ENCODE measurements at regions not wholly inside any gene's neighbourhood (a gene's known extent, or its start where the extent isn't known, plus 50 kb on each side); places are given as distances from the start of the nearest gene placed in this dataset.

DNA sequence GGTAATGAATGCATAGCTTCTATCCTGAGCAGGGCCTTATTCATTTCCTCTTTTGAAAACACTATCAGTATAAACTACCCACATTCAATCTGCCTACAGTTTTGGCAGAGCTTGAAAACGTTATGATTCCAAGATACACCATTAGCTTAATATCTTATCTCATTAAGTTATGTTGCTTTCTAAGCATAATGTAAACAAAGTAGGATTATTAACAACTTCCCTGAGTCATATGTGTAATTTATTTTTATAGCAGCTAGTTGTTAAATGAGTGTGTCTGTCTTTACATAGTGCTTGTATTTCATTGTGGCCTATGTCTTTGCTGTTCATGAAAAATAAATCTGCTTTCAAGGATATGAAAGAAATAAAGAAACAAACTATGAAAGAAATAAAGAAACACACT lies 106.2 kb upstream of the DLX6 start:
- FAIRE-seq (no peak), DNase-seq (ENCODE audit: low read depth, low spot score) (no peak), ATAC-seq (no peak)
- H2AFZ ChIP-seq (ENCODE audit: control insufficient read depth, low read depth, low read length): no peak overlapping the region
- no peaks in the 10 kb centered on the region for H3K36me3 ChIP-seq (ENCODE audit: control insufficient read depth in 2 of 2, insufficient read depth in 2 of 2, low read length in 1 of 2)
- no peak overlapping the region for H3K4me3 ChIP-seq
- H4K20me1 ChIP-seq (ENCODE audit: control insufficient read depth, insufficient read depth): no peaks in the 10 kb centered on the region
- ChIA-PET CTCF (interaction anchor here (1.2 kb wide), 1 partner anchor 10 kb away, joined by 3 read pairs; no protein-coding TSS in a partner anchor), POLR2A (no interaction called here), RAD21 (ENCODE audit: unreplicated experiment) (interaction anchor here (0.6 kb wide), 1 partner anchor 129 kb away, joined by 3 read pairs; no protein-coding TSS in a partner anchor), SMC1A (ENCODE audit: uncharacterized antibody, unreplicated experiment) (no interaction called here)
- no peaks in the 10 kb centered on the region for H3K79me2 ChIP-seq (ENCODE audit: control insufficient read depth, insufficient read depth, low read length)
- no peak overlapping the region for H3K9ac ChIP-seq (ENCODE audit: control insufficient read depth, insufficient read depth, low read length)
- H3K4me2 ChIP-seq (ENCODE audit: control insufficient read depth, insufficient read depth): no peak overlapping the region
- 0% methylated on average over 1 of the region's 1 CpG for WGBS (ENCODE audit: insufficient coverage, insufficient replicate concordance, low lambda C conversion rate, missing lambda C conversion rate)
- no TSS peak for BruUV-seq (replicated peaks)
- no peak overlapping the region for H3K27ac ChIP-seq (ENCODE audit: control insufficient read depth, insufficient read depth)
- in situ Hi-C loops (cut with MboI) (no loop called here), intact Hi-C loops (cut with micrococcal nuclease; ENCODE audit: unreplicated experiment) (loop anchor here (10.0 kb wide), 1 partner anchor 484 kb away; no protein-coding TSS in a partner anchor)
- no peaks in the 10 kb centered on the region for H3K9me3 ChIP-seq (replicated peaks; ENCODE audit: control insufficient read depth, insufficient read depth, low read length)
- TF ChIP-seq POLR2AphosphoS5 (IDR thresholded peaks at IDR 0.05; ENCODE audit: low read length) (no peak), NFYB (IDR thresholded peaks at IDR 0.05; ENCODE audit: insufficient read depth, low read depth, low read length) (no peak), CHD4 (IDR thresholded peaks at IDR 0.05) (no peak), HDGF (IDR thresholded peaks at IDR 0.05) (no peak), SMAD1 (IDR thresholded peaks at IDR 0.05; ENCODE audit: low read depth, partially characterized antibody) (no peak), NFYA (IDR thresholded peaks at IDR 0.05; ENCODE audit: borderline replicate concordance, low read depth, low read length) (no peak), RAD21 (IDR thresholded peaks at IDR 0.05; ENCODE audit: insufficient read depth, low read depth, low read length) (no peak), RAD51 (IDR thresholded peaks at IDR 0.05) (no peak), RUNX3 (IDR thresholded peaks at IDR 0.05; ENCODE audit: low read length) (no peak), KAT2A (conservative IDR thresholded peaks at IDR 0.05; ENCODE audit: control insufficient read depth, low read depth, low read length) (no peak), SREBF2 (IDR thresholded peaks at IDR 0.05; ENCODE audit: low read length) (no peak)
- TF ChIP-seq, protein P1, sequence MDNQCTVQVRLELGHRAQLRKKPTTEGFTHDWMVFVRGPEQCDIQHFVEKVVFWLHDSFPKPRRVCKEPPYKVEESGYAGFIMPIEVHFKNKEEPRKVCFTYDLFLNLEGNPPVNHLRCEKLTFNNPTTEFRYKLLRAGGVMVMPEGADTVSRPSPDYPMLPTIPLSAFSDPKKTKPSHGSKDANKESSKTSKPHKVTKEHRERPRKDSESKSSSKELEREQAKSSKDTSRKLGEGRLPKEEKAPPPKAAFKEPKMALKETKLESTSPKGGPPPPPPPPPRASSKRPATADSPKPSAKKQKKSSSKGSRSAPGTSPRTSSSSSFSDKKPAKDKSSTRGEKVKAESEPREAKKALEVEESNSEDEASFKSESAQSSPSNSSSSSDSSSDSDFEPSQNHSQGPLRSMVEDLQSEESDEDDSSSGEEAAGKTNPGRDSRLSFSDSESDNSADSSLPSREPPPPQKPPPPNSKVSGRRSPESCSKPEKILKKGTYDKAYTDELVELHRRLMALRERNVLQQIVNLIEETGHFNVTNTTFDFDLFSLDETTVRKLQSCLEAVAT (IDR thresholded peaks at IDR 0.05): no peak
- TF ChIP-seq, protein P2, sequence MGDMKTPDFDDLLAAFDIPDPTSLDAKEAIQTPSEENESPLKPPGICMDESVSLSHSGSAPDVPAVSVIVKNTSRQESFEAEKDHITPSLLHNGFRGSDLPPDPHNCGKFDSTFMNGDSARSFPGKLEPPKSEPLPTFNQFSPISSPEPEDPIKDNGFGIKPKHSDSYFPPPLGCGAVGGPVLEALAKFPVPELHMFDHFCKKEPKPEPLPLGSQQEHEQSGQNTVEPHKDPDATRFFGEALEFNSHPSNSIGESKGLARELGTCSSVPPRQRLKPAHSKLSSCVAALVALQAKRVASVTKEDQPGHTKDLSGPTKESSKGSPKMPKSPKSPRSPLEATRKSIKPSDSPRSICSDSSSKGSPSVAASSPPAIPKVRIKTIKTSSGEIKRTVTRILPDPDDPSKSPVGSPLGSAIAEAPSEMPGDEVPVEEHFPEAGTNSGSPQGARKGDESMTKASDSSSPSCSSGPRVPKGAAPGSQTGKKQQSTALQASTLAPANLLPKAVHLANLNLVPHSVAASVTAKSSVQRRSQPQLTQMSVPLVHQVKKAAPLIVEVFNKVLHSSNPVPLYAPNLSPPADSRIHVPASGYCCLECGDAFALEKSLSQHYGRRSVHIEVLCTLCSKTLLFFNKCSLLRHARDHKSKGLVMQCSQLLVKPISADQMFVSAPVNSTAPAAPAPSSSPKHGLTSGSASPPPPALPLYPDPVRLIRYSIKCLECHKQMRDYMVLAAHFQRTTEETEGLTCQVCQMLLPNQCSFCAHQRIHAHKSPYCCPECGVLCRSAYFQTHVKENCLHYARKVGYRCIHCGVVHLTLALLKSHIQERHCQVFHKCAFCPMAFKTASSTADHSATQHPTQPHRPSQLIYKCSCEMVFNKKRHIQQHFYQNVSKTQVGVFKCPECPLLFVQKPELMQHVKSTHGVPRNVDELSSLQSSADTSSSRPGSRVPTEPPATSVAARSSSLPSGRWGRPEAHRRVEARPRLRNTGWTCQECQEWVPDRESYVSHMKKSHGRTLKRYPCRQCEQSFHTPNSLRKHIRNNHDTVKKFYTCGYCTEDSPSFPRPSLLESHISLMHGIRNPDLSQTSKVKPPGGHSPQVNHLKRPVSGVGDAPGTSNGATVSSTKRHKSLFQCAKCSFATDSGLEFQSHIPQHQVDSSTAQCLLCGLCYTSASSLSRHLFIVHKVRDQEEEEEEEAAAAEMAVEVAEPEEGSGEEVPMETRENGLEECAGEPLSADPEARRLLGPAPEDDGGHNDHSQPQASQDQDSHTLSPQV (IDR thresholded peaks at IDR 0.05): no peak
- TF ChIP-seq, protein P3, sequence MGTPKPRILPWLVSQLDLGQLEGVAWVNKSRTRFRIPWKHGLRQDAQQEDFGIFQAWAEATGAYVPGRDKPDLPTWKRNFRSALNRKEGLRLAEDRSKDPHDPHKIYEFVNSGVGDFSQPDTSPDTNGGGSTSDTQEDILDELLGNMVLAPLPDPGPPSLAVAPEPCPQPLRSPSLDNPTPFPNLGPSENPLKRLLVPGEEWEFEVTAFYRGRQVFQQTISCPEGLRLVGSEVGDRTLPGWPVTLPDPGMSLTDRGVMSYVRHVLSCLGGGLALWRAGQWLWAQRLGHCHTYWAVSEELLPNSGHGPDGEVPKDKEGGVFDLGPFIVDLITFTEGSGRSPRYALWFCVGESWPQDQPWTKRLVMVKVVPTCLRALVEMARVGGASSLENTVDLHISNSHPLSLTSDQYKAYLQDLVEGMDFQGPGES (IDR thresholded peaks at IDR 0.05): no peak
- TF ChIP-seq, protein P4, sequence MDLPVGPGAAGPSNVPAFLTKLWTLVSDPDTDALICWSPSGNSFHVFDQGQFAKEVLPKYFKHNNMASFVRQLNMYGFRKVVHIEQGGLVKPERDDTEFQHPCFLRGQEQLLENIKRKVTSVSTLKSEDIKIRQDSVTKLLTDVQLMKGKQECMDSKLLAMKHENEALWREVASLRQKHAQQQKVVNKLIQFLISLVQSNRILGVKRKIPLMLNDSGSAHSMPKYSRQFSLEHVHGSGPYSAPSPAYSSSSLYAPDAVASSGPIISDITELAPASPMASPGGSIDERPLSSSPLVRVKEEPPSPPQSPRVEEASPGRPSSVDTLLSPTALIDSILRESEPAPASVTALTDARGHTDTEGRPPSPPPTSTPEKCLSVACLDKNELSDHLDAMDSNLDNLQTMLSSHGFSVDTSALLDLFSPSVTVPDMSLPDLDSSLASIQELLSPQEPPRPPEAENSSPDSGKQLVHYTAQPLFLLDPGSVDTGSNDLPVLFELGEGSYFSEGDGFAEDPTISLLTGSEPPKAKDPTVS (IDR thresholded peaks at IDR 0.05; ENCODE audit: low read depth, low read length): no peak
- H3K27me3 ChIP-seq (replicated peaks in 1 of 2; ENCODE audit: control insufficient read depth in 2 of 2, insufficient read depth in 2 of 2, low read length in 1 of 2): no peaks in the 10 kb centered on the region
- no peaks in the 10 kb centered on the region for H3K4me1 ChIP-seq (ENCODE audit: control insufficient read depth, insufficient read depth, low read length)

Data from GM12878 (cell line).